Glutamatergic neuron (in vitro differentiated cells): ENCODE measurements at regions not wholly inside any gene's neighbourhood (a gene's known extent, or its start where the extent isn't known, plus 50 kb on each side); places are given as distances from the start of the nearest gene placed in this dataset.

Experiments used
- DNase-seq: peaks from one replicate; pipeline ENCODE4 v3.0.0; 2022
- H3K27ac Mint-ChIP-seq: one replicate; pipeline ENCODE4 v1.8.0; 2020; ENCODE audit warnings: mild to moderate bottlenecking, mixed read lengths, inconsistent platforms; ENCODE audit not compliant: unreplicated experiment
- H3K27me3 Mint-ChIP-seq: one replicate; pipeline ENCODE4 v1.8.0; 2020; ENCODE audit warnings: mild to moderate bottlenecking, moderate library complexity, mixed read lengths, inconsistent platforms; ENCODE audit not compliant: unreplicated experiment
- H3K36me3 Mint-ChIP-seq: one replicate; pipeline ENCODE4 v1.8.0; 2020; ENCODE audit warnings: mild to moderate bottlenecking, mixed read lengths, inconsistent platforms; ENCODE audit not compliant: unreplicated experiment
- H3K4me1 Mint-ChIP-seq: one replicate; pipeline ENCODE4 v1.8.0; 2020; ENCODE audit warnings: mild to moderate bottlenecking, low read depth, mixed read lengths, inconsistent platforms; ENCODE audit not compliant: unreplicated experiment
- H3K4me3 Mint-ChIP-seq: one replicate; pipeline ENCODE4 v1.8.0; 2020; ENCODE audit warnings: mild to moderate bottlenecking, mixed read lengths, inconsistent platforms; ENCODE audit not compliant: unreplicated experiment
- H3K9me3 Mint-ChIP-seq: one replicate; pipeline ENCODE4 v1.8.0; 2020; ENCODE audit warnings: mild to moderate bottlenecking, moderate library complexity, mixed read lengths, inconsistent platforms; ENCODE audit not compliant: unreplicated experiment
- TF ChIP-seq, protein P1 (sequence below): fragments of 200-600 bp; sonication (generic); IDR thresholded peaks from one replicate; pipeline ENCODE4 v1.5.0; 2021; ENCODE audit not compliant: partially characterized antibody, unreplicated experiment

DNA sequence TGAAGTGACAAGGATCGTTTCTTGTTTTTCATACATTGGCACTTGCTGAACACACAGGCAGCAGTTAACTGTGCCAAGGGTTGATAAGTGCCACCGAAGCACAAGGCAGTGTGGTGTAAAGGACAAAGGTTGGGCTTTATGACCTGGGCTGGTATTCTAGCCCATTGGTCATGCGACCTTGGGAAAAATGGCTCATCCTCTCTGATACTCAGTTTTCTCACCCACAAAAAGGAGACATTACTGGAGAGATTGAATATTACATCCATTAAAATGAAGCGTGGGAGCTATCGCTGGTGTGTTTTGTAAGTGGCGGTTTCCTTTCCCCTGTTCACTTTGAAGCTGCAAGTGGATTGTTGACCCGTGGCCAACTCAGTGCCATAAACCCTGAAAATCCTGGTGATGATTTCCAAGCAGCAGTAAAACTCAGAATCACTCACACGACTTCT, 216.9 kb downstream of the HAPSTR1 start:
- no peaks in the 10 kb centered on the region for H3K9me3 Mint-ChIP-seq
- TF ChIP-seq, protein P1, sequence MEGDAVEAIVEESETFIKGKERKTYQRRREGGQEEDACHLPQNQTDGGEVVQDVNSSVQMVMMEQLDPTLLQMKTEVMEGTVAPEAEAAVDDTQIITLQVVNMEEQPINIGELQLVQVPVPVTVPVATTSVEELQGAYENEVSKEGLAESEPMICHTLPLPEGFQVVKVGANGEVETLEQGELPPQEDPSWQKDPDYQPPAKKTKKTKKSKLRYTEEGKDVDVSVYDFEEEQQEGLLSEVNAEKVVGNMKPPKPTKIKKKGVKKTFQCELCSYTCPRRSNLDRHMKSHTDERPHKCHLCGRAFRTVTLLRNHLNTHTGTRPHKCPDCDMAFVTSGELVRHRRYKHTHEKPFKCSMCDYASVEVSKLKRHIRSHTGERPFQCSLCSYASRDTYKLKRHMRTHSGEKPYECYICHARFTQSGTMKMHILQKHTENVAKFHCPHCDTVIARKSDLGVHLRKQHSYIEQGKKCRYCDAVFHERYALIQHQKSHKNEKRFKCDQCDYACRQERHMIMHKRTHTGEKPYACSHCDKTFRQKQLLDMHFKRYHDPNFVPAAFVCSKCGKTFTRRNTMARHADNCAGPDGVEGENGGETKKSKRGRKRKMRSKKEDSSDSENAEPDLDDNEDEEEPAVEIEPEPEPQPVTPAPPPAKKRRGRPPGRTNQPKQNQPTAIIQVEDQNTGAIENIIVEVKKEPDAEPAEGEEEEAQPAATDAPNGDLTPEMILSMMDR, result no peak
- peaks cover 7% of the 10 kb centered on the region for H3K4me1 Mint-ChIP-seq
- no peak overlapping the region for H3K27ac Mint-ChIP-seq
- peaks cover 3% of the 10 kb centered on the region for H3K27me3 Mint-ChIP-seq
- no peak overlapping the region for H3K4me3 Mint-ChIP-seq
- no peak for DNase-seq
- no peaks in the 10 kb centered on the region for H3K36me3 Mint-ChIP-seq

DNA sequence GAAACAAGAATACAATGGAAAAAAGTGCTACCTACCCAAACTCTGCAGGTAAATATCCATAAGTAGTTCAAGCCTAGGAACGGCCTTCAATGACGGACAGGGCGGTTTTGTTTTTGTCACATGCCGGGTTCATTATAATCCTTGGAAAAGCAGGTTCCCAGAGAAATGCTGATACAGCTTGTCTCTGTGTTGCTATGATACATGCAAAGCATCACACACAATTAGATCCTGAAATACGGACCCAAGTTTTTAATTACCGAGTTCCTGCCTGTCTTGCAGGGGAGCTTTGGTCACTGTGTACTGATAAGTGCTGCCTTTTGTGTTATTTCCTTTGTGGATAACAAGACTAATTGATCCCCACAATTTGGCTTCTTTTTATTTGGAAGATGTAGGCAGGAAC, 217.4 kb downstream of the HAPSTR1 start:
- Mint-ChIP-seq H3K27me3 (peaks cover 3% of the 10 kb centered on the region), H3K27ac (no peak overlapping the region), H3K9me3 (no peaks in the 10 kb centered on the region)

DNA sequence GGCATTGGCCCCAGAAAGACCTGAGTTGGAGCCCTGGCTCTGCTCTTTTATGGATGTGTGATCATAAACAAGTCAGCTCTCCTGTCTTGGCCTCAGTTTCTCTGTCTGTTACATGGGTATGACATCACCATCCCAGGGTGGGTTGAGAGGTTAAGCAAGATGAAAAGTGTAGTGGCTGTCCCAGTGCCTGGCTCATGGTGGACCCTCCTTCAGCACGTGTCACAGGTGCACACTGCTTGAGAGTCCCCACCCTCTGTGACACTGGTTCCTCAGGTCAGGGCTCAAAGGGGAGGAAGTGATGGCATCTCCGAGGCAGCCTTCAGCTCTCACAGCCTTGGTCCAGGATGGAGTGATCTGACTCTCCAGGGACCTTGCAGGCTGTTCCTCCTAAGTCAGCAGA, 218.4 kb downstream of the HAPSTR1 start:
- Mint-ChIP-seq H3K4me1 (peaks cover 4% of the 10 kb centered on the region), H3K9me3 (no peaks in the 10 kb centered on the region), H3K36me3 (no peaks in the 10 kb centered on the region), H3K27me3 (peaks cover 3% of the 10 kb centered on the region), H3K4me3 (no peak overlapping the region), H3K27ac (no peak overlapping the region)
- no peak for DNase-seq
- TF ChIP-seq, protein P1, result no peak

More for the DNA sequence above, 217.4 kb downstream of the HAPSTR1 start:
- TF ChIP-seq, protein P1, result no peak
- Mint-ChIP-seq H3K4me3 (no peak overlapping the region), H3K4me1 (peaks cover 7% of the 10 kb centered on the region), H3K36me3 (no peaks in the 10 kb centered on the region)
- DNase-seq, result no peak

DNA sequence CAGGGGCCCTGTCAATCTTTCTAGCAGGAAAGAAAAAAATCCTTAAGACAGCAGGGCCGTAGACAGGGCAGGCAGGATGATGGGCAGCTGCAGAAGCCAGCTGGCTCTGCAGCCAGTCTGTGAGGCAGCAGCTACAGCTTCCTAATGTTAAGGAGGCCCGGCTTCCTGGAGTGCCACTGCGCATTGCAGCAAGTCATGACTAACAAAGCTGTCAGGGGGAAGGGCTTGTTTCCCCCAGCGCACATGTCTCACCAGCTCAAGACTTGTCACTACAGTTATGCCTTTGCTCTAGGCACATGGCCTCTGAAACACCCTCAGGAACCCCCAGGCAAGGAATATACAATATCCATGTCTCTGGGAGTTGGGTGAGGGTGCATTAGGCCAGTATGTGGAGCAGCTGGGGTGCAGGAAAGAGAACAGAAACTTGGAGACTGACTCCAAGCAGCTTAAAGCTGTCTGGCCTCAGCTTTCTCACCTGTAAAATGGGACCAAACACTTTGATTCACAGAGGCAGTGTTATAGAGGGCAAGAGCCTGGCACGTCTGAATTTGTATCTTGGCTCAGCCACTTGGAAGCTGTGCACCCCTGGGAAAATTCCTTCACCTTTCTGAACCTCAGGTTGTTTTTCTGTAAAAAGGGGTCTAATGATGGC, 220.0 kb downstream of the HAPSTR1 start:
- H3K27ac Mint-ChIP-seq, result peak overlapping the region; percentile 39
- DNase-seq, result peak; percentile 60
- H3K4me3 Mint-ChIP-seq, result no peak overlapping the region
- H3K9me3 Mint-ChIP-seq, result no peaks in the 10 kb centered on the region
- peaks cover 3% of the 10 kb centered on the region for H3K27me3 Mint-ChIP-seq
- TF ChIP-seq, protein P1, result no peak
- H3K4me1 Mint-ChIP-seq, result peaks cover 4% of the 10 kb centered on the region
- no peaks in the 10 kb centered on the region for H3K36me3 Mint-ChIP-seq

DNA sequence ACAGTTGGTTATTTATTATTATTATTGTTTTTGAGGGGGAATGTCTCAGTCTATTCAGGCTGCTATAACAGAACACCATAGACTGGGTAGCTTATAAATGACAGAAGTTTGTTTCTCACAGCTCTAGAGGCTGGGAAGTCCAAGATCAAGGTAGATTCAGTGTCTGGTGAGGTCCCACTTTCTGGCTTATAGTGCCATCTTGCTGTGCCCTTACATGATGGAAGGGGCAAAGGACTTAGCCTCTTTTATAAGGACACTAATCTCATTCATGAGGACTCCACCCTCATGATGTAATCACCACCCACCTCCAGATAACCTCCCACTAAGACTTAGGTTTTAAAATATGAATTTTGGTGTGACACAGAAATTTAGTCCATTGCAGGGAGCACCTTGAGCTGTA, 224.6 kb downstream of the HAPSTR1 start:
- no peak overlapping the region for H3K4me3 Mint-ChIP-seq
- H3K9me3 Mint-ChIP-seq, result no peaks in the 10 kb centered on the region
- DNase-seq, result no peak
- peaks cover 1% of the 10 kb centered on the region for H3K4me1 Mint-ChIP-seq
- no peak overlapping the region for H3K27ac Mint-ChIP-seq
- no peaks in the 10 kb centered on the region for H3K36me3 Mint-ChIP-seq
- peaks cover under 1% of the 10 kb centered on the region for H3K27me3 Mint-ChIP-seq
- TF ChIP-seq, protein P1, result no peak
